Mesodermal cell (in vitro differentiated cells): ENCODE measurements at regions not wholly inside any gene's neighbourhood (a gene's known extent, or its start where the extent isn't known, plus 50 kb on each side); places are given as distances from the start of the nearest gene placed in this dataset.
"Not testable (repeated sequence)": the region's sequence is repeated elsewhere in the genome, so short reads cannot be mapped to it uniquely, and the experiment has no call there.

Experiments used
- H3K27ac ChIP-seq: 2 replicates; pipeline ENCODE4 v1.7.0; 2013; ENCODE audit warnings: mild to moderate bottlenecking, low read depth, low read length, moderate library complexity; ENCODE audit not compliant: severe bottlenecking
- H3K36me3 ChIP-seq: 2 replicates; pipeline ENCODE4 v1.7.1; 2013; ENCODE audit warnings: mild to moderate bottlenecking, low read length, moderate library complexity; ENCODE audit not compliant: control insufficient read depth, insufficient read depth
- H3K4me1 ChIP-seq: one replicate; pipeline ENCODE4 v1.7.1; 2013; ENCODE audit warnings: mild to moderate bottlenecking, low read length; ENCODE audit not compliant: insufficient read depth, control insufficient read depth, poor library complexity, severe bottlenecking
- H3K4me3 ChIP-seq: 2 replicates; pipeline ENCODE4 v1.7.0; 2013; ENCODE audit warnings: low read length, control low read depth, mild to moderate bottlenecking; ENCODE audit not compliant: insufficient read depth, poor library complexity, severe bottlenecking; ENCODE audit errors: extremely low read depth
- H3K9me3 ChIP-seq: 2 replicates; pipeline ENCODE4 v1.7.1; 2013; ENCODE audit warnings: mild to moderate bottlenecking, low read length, moderate library complexity; ENCODE audit not compliant: control insufficient read depth
- WGBS, 2 experiments: methylation state at CpG; one replicate each; pipeline ENCODE4 v1.1.5; 2013; ENCODE audit warnings: missing lambda C conversion rate in 2 of 2; ENCODE audit not compliant: insufficient coverage in 2 of 2; 5-methylcytosine and 5-hydroxymethylcytosine counted together

DNA sequence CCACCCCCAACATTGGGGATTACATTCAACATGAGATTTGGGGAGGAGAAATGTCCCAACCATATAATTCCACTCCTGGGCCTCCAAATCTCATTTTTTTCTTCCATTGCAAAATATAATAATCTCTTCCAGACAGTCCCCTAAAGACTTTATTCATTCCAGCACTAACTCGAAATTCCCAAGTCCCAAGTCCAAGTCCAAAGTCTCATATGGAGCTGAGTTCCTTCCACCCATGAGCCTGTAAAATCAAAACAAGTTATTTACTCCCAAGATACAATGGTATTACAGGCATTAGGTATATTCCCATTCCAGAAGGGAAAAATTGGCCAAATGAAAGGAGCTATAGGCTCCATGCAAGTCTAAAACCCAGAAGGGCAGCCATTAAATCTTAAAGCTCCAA lies 56.7 kb downstream of the P2RY1 start:
- H3K9me3 ChIP-seq = no peaks in the 10 kb centered on the region
- no peaks in the 10 kb centered on the region for H3K4me1 ChIP-seq
- H3K27ac ChIP-seq = no peak overlapping the region
- H3K4me3 ChIP-seq = no peak overlapping the region
- no peaks in the 10 kb centered on the region for H3K36me3 ChIP-seq
- 56 to 100% methylated on average over 1 of the region's 1 CpG for WGBS, 2 experiments

DNA sequence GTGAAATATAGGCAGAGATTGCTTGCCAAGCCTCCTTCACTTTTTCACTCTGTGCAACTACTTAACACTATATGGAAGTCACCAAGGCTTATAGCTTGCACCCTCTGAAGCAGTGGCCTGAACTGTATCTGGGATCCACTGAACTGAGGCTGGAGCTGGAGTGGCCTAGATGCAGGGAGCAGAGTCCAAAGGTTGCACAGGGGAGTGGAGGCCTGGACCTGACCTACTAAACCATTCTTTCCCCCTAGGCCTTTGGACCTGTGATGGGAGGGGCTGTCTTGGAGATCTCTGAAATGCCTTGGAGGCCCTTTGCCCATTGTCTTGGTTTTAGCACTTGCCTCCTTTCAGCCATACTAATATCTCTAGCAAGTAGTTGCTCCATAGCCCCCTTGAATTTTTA lies 57.5 kb downstream of the P2RY1 start:
- no peaks in the 10 kb centered on the region for H3K9me3 ChIP-seq
- H3K4me1 ChIP-seq = no peaks in the 10 kb centered on the region
- H3K4me3 ChIP-seq = no peak overlapping the region
- H3K36me3 ChIP-seq = no peaks in the 10 kb centered on the region
- H3K27ac ChIP-seq = no peak overlapping the region

DNA sequence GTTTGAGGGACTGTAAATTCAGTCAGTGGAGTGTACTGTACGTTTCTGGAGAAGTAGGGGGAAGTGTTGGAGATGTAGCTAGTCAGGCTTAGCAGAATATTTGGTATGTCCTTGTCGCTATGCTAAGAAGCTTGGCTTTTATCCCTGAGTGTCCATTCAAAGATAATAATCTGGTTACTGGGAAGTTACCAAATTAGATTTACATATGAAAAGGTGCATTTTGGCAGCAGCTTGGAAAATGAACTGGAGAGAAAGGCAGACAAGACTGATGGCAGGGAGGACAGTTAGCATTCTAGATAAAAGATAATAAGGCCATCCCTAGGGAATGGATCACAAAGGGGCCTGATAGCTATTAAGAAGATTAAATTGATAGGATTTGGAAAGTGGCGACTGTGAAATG lies 58.7 kb downstream of the P2RY1 start:
- 58 to 74% methylated on average over 2 of the region's 3 CpGs for WGBS, 2 experiments
- Histone ChIP-seq H3K9me3 (no peaks in the 10 kb centered on the region), H3K27ac (no peak overlapping the region), H3K4me3 (no peak overlapping the region), H3K36me3 (no peaks in the 10 kb centered on the region), H3K4me1 (no peaks in the 10 kb centered on the region)

- H3K4me1 ChIP-seq = no peaks in the 10 kb centered on the region
- no peaks in the 10 kb centered on the region for H3K9me3 ChIP-seq
- no peak overlapping the region for H3K27ac ChIP-seq
- H3K36me3 ChIP-seq = no peaks in the 10 kb centered on the region
- no peak overlapping the region for H3K4me3 ChIP-seq
- 100% methylated on average over 1 of the region's 2 CpGs; no CpG with 5 or more reads in 1 of the 2 experiments for WGBS, 2 experiments
Observed at GRCh38 chr3:152899306-152899705, 64.4 kb downstream of the P2RY1 start.

DNA sequence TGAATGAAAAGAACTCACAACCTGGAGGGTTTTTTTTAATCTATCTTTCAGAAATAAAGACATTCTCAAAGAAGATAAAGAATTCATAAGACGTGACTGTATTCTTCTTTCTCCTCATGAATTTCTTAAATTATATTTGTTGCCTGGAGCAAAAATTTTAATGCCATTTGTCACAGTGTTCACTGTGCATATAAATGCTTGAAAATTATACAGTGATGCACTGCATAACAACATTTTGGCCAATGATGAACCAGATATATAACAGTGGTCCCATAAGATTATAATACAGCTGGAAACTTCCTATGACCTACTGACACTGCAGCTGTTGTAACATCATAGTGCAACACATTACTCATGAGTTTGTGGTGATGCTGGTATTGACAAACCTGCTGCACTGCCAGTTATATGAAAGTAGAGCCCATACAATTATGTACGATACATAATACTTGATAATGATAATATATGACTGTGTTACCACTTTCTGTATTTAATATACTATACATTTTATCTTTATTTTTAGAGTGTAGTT lies 67.3 kb downstream of the P2RY1 start:
- no peaks in the 10 kb centered on the region for H3K9me3 ChIP-seq
- no peak overlapping the region for H3K27ac ChIP-seq
- H3K4me3 ChIP-seq = no peak overlapping the region
- H3K36me3 ChIP-seq = no peaks in the 10 kb centered on the region
- no CpG with 5 or more reads among the region's 2 CpGs for WGBS, 2 experiments
- H3K4me1 ChIP-seq = no peaks in the 10 kb centered on the region

GRCh38 chr3:152905631-152906030 lies 70.7 kb downstream of the P2RY1 start:
- Histone ChIP-seq H3K36me3 (no peaks in the 10 kb centered on the region), H3K9me3 (no peaks in the 10 kb centered on the region), H3K4me3 (no peak overlapping the region), H3K27ac (no peak overlapping the region), H3K4me1 (no peaks in the 10 kb centered on the region)

GRCh38 chr3:152909180-152909883 lies 74.4 kb downstream of the P2RY1 start:
- 100% methylated on average over 1 of the region's 2 CpGs; no CpG with 5 or more reads in 1 of the 2 experiments for WGBS, 2 experiments
- Histone ChIP-seq H3K27ac (no peak overlapping the region), H3K4me3 (no peak overlapping the region), H3K36me3 (no peaks in the 10 kb centered on the region), H3K9me3 (no peaks in the 10 kb centered on the region), H3K4me1 (no peaks in the 10 kb centered on the region)

- no peak overlapping the region for H3K27ac ChIP-seq
- no peaks in the 10 kb centered on the region for H3K4me1 ChIP-seq
- no peaks in the 10 kb centered on the region for H3K9me3 ChIP-seq
- no peaks in the 10 kb centered on the region for H3K36me3 ChIP-seq
- no peak overlapping the region for H3K4me3 ChIP-seq
- 80 to 90% methylated on average over 2 to 3 of the region's 4 CpGs for WGBS, 2 experiments
Observed at GRCh38 chr3:152910211-152910610, 75.3 kb downstream of the P2RY1 start.

DNA sequence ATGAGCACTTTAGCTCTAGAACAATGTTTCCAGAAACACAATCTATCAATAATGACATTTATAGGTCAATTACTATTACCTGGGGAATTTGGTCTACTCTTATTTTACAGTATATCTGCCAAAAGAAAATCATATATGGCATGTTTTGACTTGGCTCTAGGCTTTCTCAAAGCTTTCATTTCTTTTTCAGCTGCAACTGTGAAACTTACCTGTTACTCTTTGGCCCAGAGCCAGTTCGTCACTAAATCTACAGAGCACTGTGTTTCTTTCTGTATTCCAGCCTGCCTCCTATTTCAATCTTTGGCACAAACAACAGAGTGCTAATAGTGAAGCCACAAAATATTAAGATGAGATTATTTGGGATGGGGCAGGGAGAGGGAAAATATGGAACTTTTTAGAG lies 76.0 kb downstream of the P2RY1 start:
- WGBS, 2 experiments = 60 to 83% methylated on average over 1 of the region's 1 CpG
- no peak overlapping the region for H3K27ac ChIP-seq

GRCh38 chr3:152914743-152915142 lies 79.8 kb downstream of the P2RY1 start:
- not testable (repeated sequence) for H3K27ac ChIP-seq, H3K4me1 ChIP-seq, H3K9me3 ChIP-seq, H3K36me3 ChIP-seq, H3K4me3 ChIP-seq
- 67 to 92% methylated on average over 3 to 4 of the region's 8 CpGs for WGBS, 2 experiments

More for the DNA sequence above, 76.0 kb downstream of the P2RY1 start:
- Histone ChIP-seq H3K9me3 (no peaks in the 10 kb centered on the region), H3K36me3 (no peaks in the 10 kb centered on the region), H3K4me3 (no peak overlapping the region), H3K4me1 (no peaks in the 10 kb centered on the region)

- H3K27ac ChIP-seq = no peak overlapping the region
- no peaks in the 10 kb centered on the region for H3K9me3 ChIP-seq
- H3K4me1 ChIP-seq = no peaks in the 10 kb centered on the region
- no peaks in the 10 kb centered on the region for H3K36me3 ChIP-seq
- H3K4me3 ChIP-seq = no peak overlapping the region
- no CpG with 5 or more reads among the region's 3 CpGs for WGBS, 2 experiments
Observed at GRCh38 chr3:152915695-152916094, 80.8 kb downstream of the P2RY1 start.
